SK-N-SH (cell line): ENCODE measurements at regions not wholly inside any gene's neighbourhood (a gene's known extent, or its start where the extent isn't known, plus 50 kb on each side); places are given as distances from the start of the nearest gene placed in this dataset.

ENCODE experiments used
- CTCF ChIA-PET: fragments of 300-600, 350-600 bp; formaldehyde crosslinking; extraction: SDS; loops from one replicate; lab custom pipeline; 2021; lab: Yijun Ruan, JAX
- POLR2A ChIA-PET: fragments of 350-600 bp; sonication (Branson Sonifier 250); formaldehyde crosslinking; extraction: SDS; loops from one replicate; lab custom pipeline; 2020; ENCODE audit warnings: antibody characterized with exemption, inconsistent platforms; lab: Yijun Ruan, JAX
- DNase-seq: peaks from one replicate; pipeline ENCODE4 v3.0.0; 2012
- H2AFZ ChIP-seq: fragments of 200-600 bp; sonication (generic); 2 replicates; pipeline ENCODE4 v1.8.1; 2016; ENCODE audit warnings: antibody characterized with exemption, mild to moderate bottlenecking, low read depth
- H3F3A ChIP-seq: fragments of 200-600 bp; sonication (generic); replicated peaks from 2 replicates; pipeline ENCODE3; 2016; ENCODE audit warnings: antibody characterized with exemption, mild to moderate bottlenecking; ENCODE audit not compliant: insufficient read depth
- H3K27ac ChIP-seq, 2 experiments: fragments of 200-500 bp in 1 of 2; fragments of 200-600 bp in 1 of 2; sonication (Bioruptor generic) in 1 of 2; sonication (generic), shearing (Covaris generic) in 1 of 2; 2 replicates each; pipeline versions ENCODE4 v1.5.1 to v1.6.1; 2014 to 2016; ENCODE audit warnings: low read depth in 2 of 2, inconsistent platforms in 1 of 2, low read length in 1 of 2, mild to moderate bottlenecking in 1 of 2, mixed read lengths in 1 of 2
- H3K27me3 ChIP-seq: fragments of 200-600 bp; sonication (generic), shearing (Covaris generic); 2 replicates; pipeline ENCODE4 v1.6.1; 2016; ENCODE audit warnings: mixed run types; ENCODE audit not compliant: insufficient read depth
- H3K36me3 ChIP-seq, 2 experiments: fragments of 200-500 bp in 1 of 2; fragments of 200-600 bp in 1 of 2; sonication (Bioruptor generic) in 1 of 2; sonication (generic) in 1 of 2; replicated peaks in 1 of 2; 2 replicates each; pipeline versions ENCODE3 to v1.5.1; 2014 to 2016; ENCODE audit warnings: low read length in 1 of 2, mild to moderate bottlenecking in 1 of 2; ENCODE audit not compliant: insufficient read depth in 2 of 2, control insufficient read depth in 1 of 2
- H3K4me1 ChIP-seq, 2 experiments: fragments of 200-500 bp in 1 of 2; fragments of 200-600 bp in 1 of 2; sonication (Bioruptor generic) in 1 of 2; sonication (generic), shearing (Covaris generic) in 1 of 2; 2 replicates each; pipeline versions ENCODE4 v1.5.1 to v1.6.1; 2014 to 2016; ENCODE audit warnings: low read depth in 1 of 2, low read length in 1 of 2, mixed run types in 1 of 2; ENCODE audit not compliant: insufficient read depth in 2 of 2, control insufficient read depth in 1 of 2
- H3K4me2 ChIP-seq: fragments of 200-600 bp; sonication (generic), shearing (Covaris generic); 2 replicates; pipeline ENCODE4 v1.6.1; 2017; ENCODE audit warnings: mixed run types
- H3K4me3 ChIP-seq, 2 experiments: fragments of 200-500 bp in 1 of 2; fragments of 200-600 bp in 1 of 2; sonication (Bioruptor generic) in 1 of 2; sonication (generic), shearing (Covaris generic) in 1 of 2; 2 replicates each; pipeline versions ENCODE4 v1.5.1 to v1.8.1; 2014 to 2016; ENCODE audit warnings: low read depth in 2 of 2, inconsistent platforms in 1 of 2, low read length in 1 of 2, mild to moderate bottlenecking in 1 of 2, mixed read lengths in 1 of 2, moderate library complexity in 1 of 2
- H3K79me2 ChIP-seq: fragments of 200-600 bp; sonication (generic); 2 replicates; pipeline ENCODE4 v1.8.1; 2017; ENCODE audit warnings: mild to moderate bottlenecking; ENCODE audit not compliant: insufficient read depth
- H3K9ac ChIP-seq: fragments of 200-600 bp; sonication (generic); 2 replicates; pipeline ENCODE4 v1.6.1; 2017; ENCODE audit warnings: mixed run types
- H3K9me2 ChIP-seq: fragments of 200-600 bp; sonication (generic); 2 replicates; pipeline ENCODE4 v1.6.1; 2017; ENCODE audit warnings: mixed run types
- H3K9me3 ChIP-seq: fragments of 200-600 bp; sonication (generic); 2 replicates; pipeline ENCODE4 v1.6.1; 2017; ENCODE audit warnings: mixed run types, mild to moderate bottlenecking, moderate library complexity
- H4K20me1 ChIP-seq: fragments of 200-600 bp; sonication (generic); 2 replicates; pipeline ENCODE4 v1.6.1; 2017; ENCODE audit warnings: mild to moderate bottlenecking, mixed run types; ENCODE audit not compliant: insufficient read depth
- FOXJ3 ChIP-seq: sonication (generic); formaldehyde crosslinking; IDR thresholded peaks from 2 replicates; pipeline ENCODE4 v1.5.1; 2020; ENCODE audit warnings: mild to moderate bottlenecking, missing genetic modification reagents
- GABPA ChIP-seq: IDR thresholded peaks from 2 replicates; pipeline ENCODE4 v1.4.0; 2012; ENCODE audit warnings: low read depth, mild to moderate bottlenecking
- GATA2 ChIP-seq: sonication (generic); formaldehyde crosslinking; IDR thresholded peaks from 2 replicates; pipeline ENCODE4 v1.5.0; 2020; ENCODE audit warnings: mild to moderate bottlenecking, missing genetic modification reagents
- JUND ChIP-seq: IDR thresholded peaks from 2 replicates; pipeline ENCODE4 v1.4.0; 2012
- MXI1 ChIP-seq: IDR thresholded peaks from 2 replicates; pipeline ENCODE4 v1.6.1; 2012; ENCODE audit warnings: mild to moderate bottlenecking, low read depth, low read length, improper control_type of control experiment
- NFIC ChIP-seq: IDR thresholded peaks from 2 replicates; pipeline ENCODE4 v1.4.0; 2012; ENCODE audit warnings: borderline replicate concordance
- NRF1 ChIP-seq: IDR thresholded peaks from 2 replicates; pipeline ENCODE4 v1.6.1; 2012; ENCODE audit warnings: low read depth, mild to moderate bottlenecking, low read length
- SIN3A ChIP-seq: IDR thresholded peaks from 2 replicates; pipeline ENCODE4 v1.6.1; 2012; ENCODE audit warnings: low read depth, mild to moderate bottlenecking, low read length, moderate library complexity, borderline replicate concordance
- TAF1 ChIP-seq: IDR thresholded peaks from 2 replicates; pipeline ENCODE4 v1.6.1; 2012; ENCODE audit warnings: low read depth, mild to moderate bottlenecking, low read length, moderate library complexity, borderline replicate concordance
- TEAD4 ChIP-seq: IDR thresholded peaks from 2 replicates; pipeline ENCODE4 v1.4.0; 2012; ENCODE audit warnings: mild to moderate bottlenecking, borderline replicate concordance; ENCODE audit not compliant: insufficient read depth
- WGBS: methylation state at CpG from one replicate; pipeline ENCODE4 v1.1.6; 2017; ENCODE audit warnings: low lambda C conversion rate; 5-methylcytosine and 5-hydroxymethylcytosine counted together
- TF ChIP-seq, protein P1 (sequence below): fragments of 150-350 bp; IDR thresholded peaks from 2 replicates; pipeline ENCODE4 v1.6.1; 2016; ENCODE audit warnings: mild to moderate bottlenecking, low read depth, low read length
- TF ChIP-seq, protein P2 (sequence below): fragments of 200-600 bp; sonication (generic); IDR thresholded peaks from 2 replicates; pipeline ENCODE4 v1.6.1; 2017; ENCODE audit warnings: antibody characterized with exemption, mild to moderate bottlenecking, moderate library complexity
- TF ChIP-seq, protein P3 (sequence below): IDR thresholded peaks from 2 replicates; pipeline ENCODE4 v1.4.0; 2012; ENCODE audit warnings: low read depth, borderline replicate concordance
- TF ChIP-seq, protein P4 (sequence below): IDR thresholded peaks from 2 replicates; pipeline ENCODE4 v1.4.0; 2012; ENCODE audit warnings: low read depth, borderline replicate concordance
- TF ChIP-seq, protein P5 (sequence below): IDR thresholded peaks from 2 replicates; pipeline ENCODE4 v1.4.0; 2012; ENCODE audit warnings: low read depth
- TF ChIP-seq, protein P6 (sequence below): fragments of 150-350 bp; IDR thresholded peaks from 2 replicates; pipeline ENCODE4 v1.6.1; 2017; ENCODE audit warnings: antibody characterized with exemption, low read length, low read depth, borderline replicate concordance

DNA sequence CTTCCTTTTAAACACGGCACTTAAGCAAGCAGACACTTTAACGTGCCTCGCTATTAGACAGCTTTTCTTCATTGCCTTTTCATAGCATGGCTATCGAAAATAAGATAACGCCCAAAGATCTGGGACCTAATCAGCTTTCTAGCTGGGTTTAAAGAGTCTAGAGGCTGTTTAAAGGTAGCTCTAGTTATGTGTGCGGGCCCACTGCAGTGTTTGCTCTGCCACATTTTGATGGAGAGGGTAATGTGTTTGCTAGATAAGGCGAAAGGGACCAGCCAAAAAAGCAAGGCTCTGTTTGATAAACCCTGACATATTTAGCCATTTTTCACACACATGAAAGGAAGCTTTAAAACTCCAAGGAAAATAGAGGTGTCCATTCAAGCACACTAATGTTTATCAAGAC, 91.6 kb downstream of the NR2F2 start:
- Histone ChIP-seq H4K20me1 (no peaks in the 10 kb centered on the region), H3K9ac (no peak overlapping the region), H3K79me2 (no peaks in the 10 kb centered on the region), H3K4me2 (no peak overlapping the region), H3K9me3 (no peaks in the 10 kb centered on the region), H3K36me3 (no peaks in the 10 kb centered on the region), H3K27me3 (peaks cover 19% of the 10 kb centered on the region; the same call in 1 of the 2 replicates), H3K9me2 (no peaks in the 10 kb centered on the region), H2AFZ (no peak overlapping the region), H3K4me3 (no peak overlapping the region), H3F3A (no peaks in the 10 kb centered on the region)
- no peak for DNase-seq
- ChIA-PET CTCF (interaction anchor here (0.6 to 1.3 kb wide), 2 partner anchors 45 to 162 kb away, joined by 3 to 4 read pairs; no protein-coding TSS in a partner anchor), POLR2A (no interaction called here)
- TF ChIP-seq TEAD4 (no peak), GATA2 (CRISPR knock-in tag) (no peak), FOXJ3 (CRISPR knock-in tag) (no peak), SIN3A (no peak), NRF1 (no peak), JUND (no peak), NFIC (no peak), GABPA (no peak), MXI1 (no peak), TAF1 (no peak)
- TF ChIP-seq, protein P1, sequence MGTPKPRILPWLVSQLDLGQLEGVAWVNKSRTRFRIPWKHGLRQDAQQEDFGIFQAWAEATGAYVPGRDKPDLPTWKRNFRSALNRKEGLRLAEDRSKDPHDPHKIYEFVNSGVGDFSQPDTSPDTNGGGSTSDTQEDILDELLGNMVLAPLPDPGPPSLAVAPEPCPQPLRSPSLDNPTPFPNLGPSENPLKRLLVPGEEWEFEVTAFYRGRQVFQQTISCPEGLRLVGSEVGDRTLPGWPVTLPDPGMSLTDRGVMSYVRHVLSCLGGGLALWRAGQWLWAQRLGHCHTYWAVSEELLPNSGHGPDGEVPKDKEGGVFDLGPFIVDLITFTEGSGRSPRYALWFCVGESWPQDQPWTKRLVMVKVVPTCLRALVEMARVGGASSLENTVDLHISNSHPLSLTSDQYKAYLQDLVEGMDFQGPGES = no peak
- TF ChIP-seq, protein P2, sequence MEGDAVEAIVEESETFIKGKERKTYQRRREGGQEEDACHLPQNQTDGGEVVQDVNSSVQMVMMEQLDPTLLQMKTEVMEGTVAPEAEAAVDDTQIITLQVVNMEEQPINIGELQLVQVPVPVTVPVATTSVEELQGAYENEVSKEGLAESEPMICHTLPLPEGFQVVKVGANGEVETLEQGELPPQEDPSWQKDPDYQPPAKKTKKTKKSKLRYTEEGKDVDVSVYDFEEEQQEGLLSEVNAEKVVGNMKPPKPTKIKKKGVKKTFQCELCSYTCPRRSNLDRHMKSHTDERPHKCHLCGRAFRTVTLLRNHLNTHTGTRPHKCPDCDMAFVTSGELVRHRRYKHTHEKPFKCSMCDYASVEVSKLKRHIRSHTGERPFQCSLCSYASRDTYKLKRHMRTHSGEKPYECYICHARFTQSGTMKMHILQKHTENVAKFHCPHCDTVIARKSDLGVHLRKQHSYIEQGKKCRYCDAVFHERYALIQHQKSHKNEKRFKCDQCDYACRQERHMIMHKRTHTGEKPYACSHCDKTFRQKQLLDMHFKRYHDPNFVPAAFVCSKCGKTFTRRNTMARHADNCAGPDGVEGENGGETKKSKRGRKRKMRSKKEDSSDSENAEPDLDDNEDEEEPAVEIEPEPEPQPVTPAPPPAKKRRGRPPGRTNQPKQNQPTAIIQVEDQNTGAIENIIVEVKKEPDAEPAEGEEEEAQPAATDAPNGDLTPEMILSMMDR = no peak
- TF ChIP-seq, protein P3, sequence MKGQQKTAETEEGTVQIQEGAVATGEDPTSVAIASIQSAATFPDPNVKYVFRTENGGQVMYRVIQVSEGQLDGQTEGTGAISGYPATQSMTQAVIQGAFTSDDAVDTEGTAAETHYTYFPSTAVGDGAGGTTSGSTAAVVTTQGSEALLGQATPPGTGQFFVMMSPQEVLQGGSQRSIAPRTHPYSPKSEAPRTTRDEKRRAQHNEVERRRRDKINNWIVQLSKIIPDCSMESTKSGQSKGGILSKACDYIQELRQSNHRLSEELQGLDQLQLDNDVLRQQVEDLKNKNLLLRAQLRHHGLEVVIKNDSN = no peak
- TF ChIP-seq, protein P4, sequence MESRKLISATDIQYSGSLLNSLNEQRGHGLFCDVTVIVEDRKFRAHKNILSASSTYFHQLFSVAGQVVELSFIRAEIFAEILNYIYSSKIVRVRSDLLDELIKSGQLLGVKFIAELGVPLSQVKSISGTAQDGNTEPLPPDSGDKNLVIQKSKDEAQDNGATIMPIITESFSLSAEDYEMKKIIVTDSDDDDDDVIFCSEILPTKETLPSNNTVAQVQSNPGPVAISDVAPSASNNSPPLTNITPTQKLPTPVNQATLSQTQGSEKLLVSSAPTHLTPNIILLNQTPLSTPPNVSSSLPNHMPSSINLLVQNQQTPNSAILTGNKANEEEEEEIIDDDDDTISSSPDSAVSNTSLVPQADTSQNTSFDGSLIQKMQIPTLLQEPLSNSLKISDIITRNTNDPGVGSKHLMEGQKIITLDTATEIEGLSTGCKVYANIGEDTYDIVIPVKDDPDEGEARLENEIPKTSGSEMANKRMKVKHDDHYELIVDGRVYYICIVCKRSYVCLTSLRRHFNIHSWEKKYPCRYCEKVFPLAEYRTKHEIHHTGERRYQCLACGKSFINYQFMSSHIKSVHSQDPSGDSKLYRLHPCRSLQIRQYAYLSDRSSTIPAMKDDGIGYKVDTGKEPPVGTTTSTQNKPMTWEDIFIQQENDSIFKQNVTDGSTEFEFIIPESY = no peak
- TF ChIP-seq, protein P5, sequence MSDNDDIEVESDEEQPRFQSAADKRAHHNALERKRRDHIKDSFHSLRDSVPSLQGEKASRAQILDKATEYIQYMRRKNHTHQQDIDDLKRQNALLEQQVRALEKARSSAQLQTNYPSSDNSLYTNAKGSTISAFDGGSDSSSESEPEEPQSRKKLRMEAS = no peak
- TF ChIP-seq, protein P6, sequence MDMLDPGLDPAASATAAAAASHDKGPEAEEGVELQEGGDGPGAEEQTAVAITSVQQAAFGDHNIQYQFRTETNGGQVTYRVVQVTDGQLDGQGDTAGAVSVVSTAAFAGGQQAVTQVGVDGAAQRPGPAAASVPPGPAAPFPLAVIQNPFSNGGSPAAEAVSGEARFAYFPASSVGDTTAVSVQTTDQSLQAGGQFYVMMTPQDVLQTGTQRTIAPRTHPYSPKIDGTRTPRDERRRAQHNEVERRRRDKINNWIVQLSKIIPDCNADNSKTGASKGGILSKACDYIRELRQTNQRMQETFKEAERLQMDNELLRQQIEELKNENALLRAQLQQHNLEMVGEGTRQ = no peak
- TF ChIP-seq, all 33 proteins: peak for 0
- peaks cover 0 to 6% of the 10 kb centered on the region in 2 experiments; a peak in 1 of 4 replicates for H3K4me1 ChIP-seq
- 3% methylated on average over 7 of the region's 7 CpGs for WGBS
- H3K27ac ChIP-seq = no peak overlapping the region
